GM18508 (cell line): ENCODE measurements at regions not wholly inside any gene's neighbourhood (a gene's known extent, or its start where the extent isn't known, plus 50 kb on each side); places are given as distances from the start of the nearest gene placed in this dataset.

Experiments used
- ATAC-seq: cut with Tn5 transposase; IDR thresholded peaks from one replicate; pipeline ENCODE4 v1.9.1; 2021; ENCODE audit warnings: moderate number of reproducible peaks; ENCODE audit not compliant: insufficient read depth, unreplicated experiment

- ATAC-seq: no peak
These were observed 149.5 kb downstream of the RAP2B start for GRCh38 chr3:153311541-153311940.

- ATAC-seq: no peak
These were observed 151.4 kb downstream of the RAP2B start for GRCh38 chr3:153313302-153313965.

- ATAC-seq: no peak
These were observed 152.0 kb downstream of the RAP2B start for GRCh38 chr3:153314038-153314437.

GRCh38 chr3:153315781-153316180 is 153.8 kb downstream of the RAP2B start:
- ATAC-seq: no peak

GRCh38 chr3:153319705-153320554 is 157.9 kb downstream of the RAP2B start:
- ATAC-seq: no peak

GRCh38 chr3:153320585-153321128 is 158.6 kb downstream of the RAP2B start:
- ATAC-seq: no peak

GRCh38 chr3:153328690-153329089 is 166.7 kb downstream of the RAP2B start:
- no peak for ATAC-seq

GRCh38 chr3:153330901-153331300 is 168.9 kb downstream of the RAP2B start:
- ATAC-seq: no peak

- ATAC-seq: no peak
These were observed 169.7 kb downstream of the RAP2B start for GRCh38 chr3:153331676-153332075.

GRCh38 chr3:153334558-153334957 is 172.5 kb downstream of the RAP2B start:
- ATAC-seq: no peak

GRCh38 chr3:153337369-153337768 is 175.3 kb downstream of the RAP2B start:
- ATAC-seq: no peak

- ATAC-seq: no peak
These were observed 176.5 kb downstream of the RAP2B start for GRCh38 chr3:153338487-153338886.

GRCh38 chr3:153339065-153339464 is 177.0 kb downstream of the RAP2B start:
- ATAC-seq: no peak

GRCh38 chr3:153343988-153344782 is 182.2 kb downstream of the RAP2B start:
- no peak for ATAC-seq

GRCh38 chr3:153348457-153349107 is 186.6 kb downstream of the RAP2B start:
- ATAC-seq: no peak

- no peak for ATAC-seq
These were observed 187.1 kb downstream of the RAP2B start for GRCh38 chr3:153349108-153349499.

GRCh38 chr3:153350420-153350819 is 188.4 kb downstream of the RAP2B start:
- ATAC-seq: no peak

GRCh38 chr3:153354641-153355040 is 192.6 kb downstream of the RAP2B start:
- ATAC-seq: no peak

GRCh38 chr3:153355559-153355958 is 193.5 kb downstream of the RAP2B start:
- ATAC-seq: no peak

- no peak for ATAC-seq
These were observed 194.9 kb downstream of the RAP2B start for GRCh38 chr3:153356908-153357307.
